ENCODE measurements at regions not wholly inside any gene's neighbourhood (a gene's known extent, or its start where the extent isn't known, plus 50 kb on each side); places are given as distances from the start of the nearest gene placed in this dataset.
A peak's percentile ranks its signal among the peaks of the same experiment; 100 is the strongest.

DNA sequence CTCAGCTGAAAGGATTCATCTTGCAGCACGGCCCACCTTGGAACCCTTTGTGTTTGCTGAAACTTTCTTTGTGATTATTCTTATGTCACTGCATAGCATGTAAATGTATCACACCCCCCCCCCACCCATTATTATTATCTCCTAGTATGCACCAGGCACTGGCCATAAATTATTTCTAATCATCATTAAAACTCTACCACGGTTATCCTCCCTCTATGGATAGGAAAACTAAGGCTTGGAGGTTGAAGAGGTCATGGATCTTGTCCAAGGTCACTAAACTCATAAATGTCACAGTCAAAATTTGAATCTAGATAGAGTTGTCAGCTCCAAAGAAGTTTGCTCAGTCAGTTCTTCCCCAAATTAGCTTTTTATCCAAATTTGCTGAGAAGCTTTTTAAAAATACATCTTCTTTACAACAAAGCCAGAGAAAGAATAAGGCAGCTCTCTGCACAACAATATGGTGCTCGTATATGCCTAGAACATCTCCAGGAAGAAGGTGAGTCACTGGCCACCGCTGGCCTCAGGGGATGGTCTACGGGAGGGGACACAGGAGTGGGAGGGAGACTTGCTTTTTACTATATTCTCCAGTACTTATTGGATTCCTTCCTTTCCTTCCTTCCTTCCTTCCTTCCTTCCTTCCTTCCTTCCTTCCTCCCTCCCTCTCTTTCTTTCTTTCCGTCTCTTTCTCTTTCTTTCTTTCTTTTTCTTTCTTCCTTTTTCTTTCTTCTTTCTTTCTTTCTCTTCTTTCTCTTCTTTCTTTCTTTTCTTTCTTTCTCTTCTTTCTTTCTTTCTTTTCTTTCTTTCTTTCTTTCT is 134.5 kb downstream of the VEGFA start:
- DNase-seq (ENCODE audit: low read depth) = peak; percentile 85

DNA sequence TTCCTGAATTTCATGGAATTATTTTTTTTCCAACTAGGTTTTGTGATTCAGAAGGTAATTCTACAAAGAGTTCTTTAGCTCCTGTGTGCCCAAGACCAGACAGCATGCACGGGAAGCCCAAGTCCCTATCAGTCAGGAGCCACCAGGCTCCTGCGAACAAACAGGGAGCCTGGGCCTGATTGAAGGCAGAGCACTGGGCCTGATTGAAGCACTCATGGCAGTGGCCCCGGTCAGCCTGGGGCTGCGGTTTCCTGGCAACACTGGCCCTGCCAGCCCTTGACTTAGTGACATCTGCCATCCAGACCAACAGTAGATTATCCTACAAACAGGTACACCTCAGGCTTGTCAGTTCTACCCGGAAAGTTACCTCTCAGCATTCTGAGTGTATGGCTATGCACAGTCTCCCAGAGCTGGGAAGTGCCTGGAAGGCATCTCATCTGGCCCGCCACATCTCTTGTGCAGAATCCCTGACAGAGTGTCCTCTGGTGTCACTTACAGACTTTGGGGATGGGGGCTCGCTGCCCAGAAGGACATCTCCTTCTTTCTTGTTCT is 133.8 kb downstream of the VEGFA start:
- DNase-seq (ENCODE audit: low read depth) = no peak

DNA sequence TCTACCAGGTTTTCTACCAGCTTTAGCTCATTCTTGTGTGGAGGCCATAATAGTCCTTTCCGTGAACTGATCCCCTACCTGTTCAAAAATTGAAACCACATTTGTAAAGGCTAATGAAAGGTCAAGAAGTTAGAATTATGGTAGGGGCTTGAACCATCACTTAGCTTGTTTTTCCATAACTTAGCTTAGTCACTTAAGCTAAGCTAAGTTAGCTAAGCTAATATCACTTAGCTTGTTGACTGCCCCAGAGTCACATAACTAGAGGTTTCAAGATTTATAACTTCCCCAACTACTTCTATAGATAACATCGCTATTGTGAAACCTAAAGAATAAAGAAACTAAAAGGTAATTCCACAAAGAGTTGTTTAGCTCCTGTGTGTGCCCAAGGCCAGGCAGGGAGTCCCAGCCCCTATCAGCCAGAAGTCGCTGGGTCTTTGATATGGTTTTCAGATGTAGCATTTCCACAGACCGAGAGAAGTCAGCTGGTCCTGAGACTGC is 131.8 kb downstream of the VEGFA start:
- no peak for DNase-seq (ENCODE audit: low read depth)

DNA sequence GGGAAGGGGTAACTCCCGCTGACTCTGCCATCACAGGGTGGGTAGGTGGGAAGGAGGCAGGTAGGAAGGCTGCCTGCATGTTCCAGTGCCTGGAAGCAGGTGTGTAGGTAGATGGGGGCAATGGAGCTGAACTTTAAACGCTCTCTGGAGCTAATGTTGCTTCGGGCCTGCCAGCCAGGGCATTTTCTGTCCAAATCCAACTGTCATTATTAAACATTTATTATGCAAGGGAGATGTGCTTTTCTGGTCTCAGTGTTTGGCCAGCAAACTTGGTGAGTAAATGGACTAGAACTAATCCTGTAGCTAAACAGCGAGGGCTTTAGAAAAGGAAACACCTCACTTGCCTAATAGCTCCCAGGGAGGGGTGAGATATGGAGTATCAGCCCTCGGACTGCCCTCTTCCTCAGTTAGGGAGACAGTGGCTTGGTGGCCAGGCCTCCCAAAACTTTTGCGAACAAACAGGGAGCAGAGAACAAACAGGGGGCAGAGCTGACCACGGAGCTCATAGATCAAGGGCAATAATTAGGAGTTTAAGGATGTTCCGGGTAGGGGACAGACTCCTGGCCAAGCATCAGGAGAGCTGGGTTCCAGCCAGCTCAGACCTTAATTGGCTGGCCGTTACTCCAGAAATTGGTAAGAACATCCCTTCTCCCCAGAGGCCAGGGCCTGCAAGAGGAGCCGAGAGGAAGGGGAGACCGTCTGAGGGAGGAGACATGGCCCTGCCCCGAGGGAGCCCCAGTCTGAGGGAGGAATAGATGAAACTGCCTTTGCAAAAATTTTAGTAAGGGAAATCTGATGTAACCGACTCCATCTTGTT is 131.1 kb downstream of the VEGFA start:
- no peak for DNase-seq (ENCODE audit: low read depth)

DNA sequence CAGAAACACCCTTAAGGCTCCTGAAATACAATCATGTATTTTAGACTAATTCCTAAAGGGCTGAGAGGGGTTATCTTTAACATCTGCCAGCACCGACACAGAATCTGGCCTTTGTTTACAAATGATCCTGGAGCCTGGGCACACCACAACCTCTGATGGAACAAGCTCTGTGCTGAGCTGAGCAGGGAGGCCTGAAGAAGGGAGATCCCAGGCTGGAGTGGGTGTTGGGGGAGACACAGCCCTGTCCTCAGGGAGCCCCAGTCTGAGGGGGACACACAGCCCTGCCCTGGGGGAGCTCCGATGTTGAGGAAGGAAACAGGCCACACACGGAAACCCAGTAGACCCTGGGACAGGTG is 130.5 kb downstream of the VEGFA start:
- DNase-seq (ENCODE audit: low read depth) = no peak

DNA sequence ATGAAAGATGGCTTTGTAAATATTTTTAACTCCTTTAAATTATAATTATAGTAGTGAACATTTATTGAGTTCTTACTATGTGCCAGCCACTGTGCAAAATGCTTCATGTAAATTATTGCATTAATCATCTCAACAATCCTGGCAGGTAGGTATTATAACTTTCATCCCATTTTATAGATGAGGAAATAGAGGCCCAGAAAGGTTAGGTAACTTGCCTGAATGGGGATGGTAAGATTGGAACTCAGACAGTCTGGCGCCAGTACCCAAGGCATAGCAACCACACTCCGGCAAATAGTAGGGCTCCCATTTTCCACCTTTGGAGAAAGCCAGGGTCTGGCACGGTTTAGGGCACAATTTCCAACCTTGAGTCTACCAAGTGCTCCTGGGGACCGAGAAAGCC is 129.8 kb downstream of the VEGFA start:
- no peak for DNase-seq (ENCODE audit: low read depth)

DNA sequence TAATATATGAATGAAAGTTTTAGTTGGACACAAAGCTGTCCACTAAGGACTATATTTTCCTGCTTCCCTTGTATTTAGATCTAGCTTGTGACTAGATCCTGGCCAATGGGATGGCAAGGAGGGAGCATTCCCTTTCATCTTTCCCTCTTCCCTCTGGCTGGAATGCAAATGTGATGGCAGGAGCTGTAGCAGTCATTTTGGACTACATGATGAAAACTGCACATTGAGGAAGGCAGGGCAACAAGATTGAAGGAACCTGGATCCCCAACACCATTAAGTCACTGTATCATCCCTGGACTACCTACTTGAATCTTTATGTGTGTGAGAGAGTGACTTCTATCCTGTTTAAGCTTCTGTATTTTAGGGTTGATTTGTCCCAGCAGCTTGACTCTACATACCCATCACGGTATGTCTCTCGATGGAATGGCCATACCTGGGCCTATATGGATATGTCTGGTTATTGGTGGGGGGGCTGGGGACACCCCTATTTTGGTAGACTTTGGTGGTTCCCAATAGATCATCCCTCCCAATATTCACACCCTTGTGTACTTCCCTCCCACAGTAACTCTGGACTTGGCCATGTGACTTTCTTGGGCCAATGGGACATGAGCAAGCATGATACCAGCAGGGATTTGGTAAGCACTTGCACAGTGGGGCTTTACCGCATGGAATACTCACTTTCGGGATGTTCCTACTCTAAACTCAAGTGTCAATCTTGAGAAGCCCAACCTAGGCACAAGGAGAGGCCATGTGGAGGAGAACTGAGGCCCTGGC is 128.5 kb downstream of the VEGFA start:
- no peak for DNase-seq (ENCODE audit: low read depth)

DNA sequence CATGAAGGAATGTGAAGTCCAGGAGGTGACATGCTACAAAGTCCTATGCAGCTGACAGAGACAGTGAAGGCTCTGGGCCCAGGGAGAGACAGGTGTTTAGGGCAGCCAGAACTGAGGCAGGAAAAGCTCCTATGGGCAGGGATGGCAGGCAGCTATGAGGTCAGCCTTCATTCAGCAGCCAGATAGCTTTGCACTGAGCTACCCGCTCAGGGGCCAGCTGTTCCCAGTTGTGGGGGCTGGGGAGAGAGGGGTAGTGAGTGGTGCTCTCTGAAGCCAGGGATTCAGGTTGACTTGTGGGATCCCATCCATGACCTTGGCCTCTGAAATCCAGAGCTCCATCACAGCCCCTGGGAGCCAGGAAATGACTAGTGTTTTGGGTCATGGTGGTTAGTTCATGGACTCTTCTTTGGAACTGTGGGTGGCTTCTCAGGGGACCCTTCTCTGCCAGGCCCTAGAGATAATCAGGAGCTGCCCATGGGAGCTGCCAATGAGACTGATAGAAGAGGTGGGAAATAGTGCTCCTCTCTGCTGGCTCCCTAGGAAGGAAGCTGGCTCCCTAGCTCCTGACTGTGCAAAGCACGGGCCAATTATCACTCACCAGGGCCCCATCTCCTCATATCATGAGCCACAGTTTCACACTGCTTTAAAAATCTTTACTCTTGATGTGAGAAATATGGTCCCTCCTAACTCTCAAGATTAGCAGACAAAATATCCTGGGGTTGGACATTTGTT is 127.7 kb downstream of the VEGFA start:
- DNase-seq (ENCODE audit: low read depth) = no peak

DNA sequence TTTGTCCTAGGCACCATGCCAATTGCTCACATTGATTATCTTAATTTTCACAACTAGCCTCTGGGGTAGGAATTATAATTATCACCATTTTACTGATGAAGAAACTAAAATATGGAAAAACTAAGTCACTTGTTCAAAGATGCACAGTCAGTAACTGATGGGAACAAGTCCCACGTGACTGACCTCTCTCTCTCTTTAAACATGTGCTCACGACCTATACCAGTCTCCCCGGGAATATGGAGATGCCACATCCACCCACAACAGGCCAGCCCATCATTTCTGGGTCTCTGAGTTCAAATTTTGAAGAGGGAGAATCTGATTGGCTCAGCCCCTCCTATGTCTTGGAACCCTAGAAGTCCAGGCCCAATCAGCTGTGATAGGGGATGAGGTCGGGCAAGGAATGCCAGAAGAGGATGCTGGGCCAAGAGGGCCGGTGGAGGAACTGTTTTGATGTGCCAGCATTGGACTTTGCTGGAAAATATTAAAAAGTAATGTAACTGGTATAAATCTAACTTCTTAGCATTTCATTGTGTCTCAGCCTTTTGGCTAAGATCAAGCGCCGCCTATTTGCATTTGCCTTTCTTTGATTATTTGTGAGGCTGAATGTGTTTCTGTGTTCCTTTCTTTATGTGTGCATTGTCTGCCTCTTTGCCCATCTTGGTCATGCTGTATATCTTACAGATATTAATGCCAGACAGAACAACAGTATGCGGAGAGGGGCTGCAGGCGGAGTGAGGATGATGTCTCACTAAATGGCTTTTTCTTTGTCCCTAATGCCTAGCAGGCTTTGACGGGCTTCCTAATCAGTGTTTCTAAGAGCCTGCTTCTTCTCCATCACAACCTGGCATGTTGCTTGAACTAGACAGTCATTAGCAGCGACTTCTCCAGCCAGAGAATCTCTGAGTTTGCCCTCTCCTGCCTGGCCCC is 126.6 kb downstream of the VEGFA start:
- no peak for DNase-seq (ENCODE audit: low read depth)

DNA sequence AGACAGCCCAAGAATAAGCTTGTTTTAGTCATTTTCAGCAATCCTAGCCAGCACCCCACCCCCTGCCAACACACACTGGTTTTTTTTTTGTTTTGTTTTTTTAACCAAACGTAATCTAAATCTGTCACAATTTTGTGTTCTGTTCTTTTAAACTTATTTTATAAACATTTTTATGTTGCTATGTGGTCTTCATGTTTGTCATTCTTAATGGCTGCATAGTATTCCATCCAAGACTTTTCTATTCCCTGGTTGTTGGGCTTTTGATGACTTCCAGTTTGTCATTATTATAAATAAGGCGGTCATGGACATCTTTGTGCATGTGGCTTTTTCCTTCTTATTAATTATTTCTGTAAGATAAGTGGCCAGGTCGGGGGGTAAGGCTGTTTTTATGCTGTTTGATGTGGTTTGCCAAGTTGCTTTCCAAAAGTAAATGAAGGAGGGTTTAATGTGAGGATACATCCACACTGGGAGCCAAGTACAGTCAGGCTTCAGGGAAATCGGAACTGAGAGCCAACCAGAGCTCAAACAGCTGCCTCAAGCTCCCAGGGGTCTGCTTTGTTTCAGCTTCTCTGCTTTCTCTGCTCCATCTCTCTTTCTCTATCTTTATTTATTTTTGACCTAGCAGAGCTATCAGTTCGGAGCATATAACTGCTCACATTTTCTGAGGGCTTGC is 125.8 kb downstream of the VEGFA start:
- DNase-seq (ENCODE audit: low read depth) = no peak

DNA sequence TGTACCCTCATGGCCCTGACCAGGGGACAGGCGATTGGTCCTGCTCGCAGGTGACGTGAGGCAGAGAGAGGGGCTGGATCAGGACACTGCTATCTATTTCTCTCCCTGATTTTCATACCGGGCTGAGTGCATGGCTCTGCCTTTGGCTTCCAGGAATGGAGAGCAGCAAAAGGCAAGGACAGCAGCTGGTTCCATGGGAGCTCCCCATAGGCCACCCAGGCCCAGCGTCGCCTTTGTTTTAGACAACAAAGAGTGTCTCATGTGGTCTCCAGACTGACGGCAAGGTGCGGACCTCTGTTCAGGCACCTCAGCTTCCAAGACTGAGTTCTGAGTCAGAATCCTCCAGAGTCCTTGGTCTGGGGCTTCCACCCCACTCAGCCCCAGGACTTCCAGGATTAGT is 123.1 kb downstream of the VEGFA start:
- DNase-seq (ENCODE audit: low read depth) = no peak

DNA sequence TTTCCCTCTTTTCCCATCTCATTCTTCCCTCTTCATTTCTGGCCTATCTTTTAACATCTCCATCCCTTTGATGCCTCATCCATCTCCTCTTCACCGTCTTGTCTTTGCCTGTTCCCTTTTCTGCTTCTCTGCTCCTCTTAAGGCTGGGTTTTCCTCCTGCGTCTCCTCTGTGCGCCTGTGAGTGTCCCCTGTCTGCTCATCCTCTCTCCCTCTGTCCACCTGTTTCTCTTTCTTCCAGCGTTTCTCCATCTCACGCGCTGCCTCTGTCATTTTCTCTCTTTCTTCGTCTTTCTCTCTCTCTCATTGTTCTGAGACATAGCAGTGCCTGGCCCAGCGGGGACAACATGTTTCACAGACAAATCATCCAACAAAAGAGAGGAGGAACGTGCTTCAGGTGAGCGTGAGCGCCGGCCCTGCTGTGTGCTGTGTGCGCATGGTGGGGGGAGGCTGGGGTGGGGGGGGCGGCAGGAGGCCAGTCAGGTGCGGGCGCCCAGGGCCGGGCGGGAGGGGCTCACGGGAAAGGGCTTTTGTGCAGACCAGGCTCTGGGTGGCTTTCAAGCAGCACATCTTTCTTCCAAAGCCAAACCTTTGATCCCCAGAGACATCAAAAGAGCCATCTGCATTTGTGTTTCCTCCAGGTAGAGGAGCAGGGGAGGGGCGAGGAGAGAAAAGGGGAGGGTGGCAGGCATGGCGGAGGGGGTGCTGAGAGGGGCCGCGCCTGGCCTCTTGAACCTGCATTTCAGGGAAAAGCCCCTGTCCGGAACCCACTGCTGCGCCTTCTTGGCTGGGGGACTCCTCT is 121.3 kb downstream of the VEGFA start:
- DNase-seq (ENCODE audit: low read depth) = no peak

DNA sequence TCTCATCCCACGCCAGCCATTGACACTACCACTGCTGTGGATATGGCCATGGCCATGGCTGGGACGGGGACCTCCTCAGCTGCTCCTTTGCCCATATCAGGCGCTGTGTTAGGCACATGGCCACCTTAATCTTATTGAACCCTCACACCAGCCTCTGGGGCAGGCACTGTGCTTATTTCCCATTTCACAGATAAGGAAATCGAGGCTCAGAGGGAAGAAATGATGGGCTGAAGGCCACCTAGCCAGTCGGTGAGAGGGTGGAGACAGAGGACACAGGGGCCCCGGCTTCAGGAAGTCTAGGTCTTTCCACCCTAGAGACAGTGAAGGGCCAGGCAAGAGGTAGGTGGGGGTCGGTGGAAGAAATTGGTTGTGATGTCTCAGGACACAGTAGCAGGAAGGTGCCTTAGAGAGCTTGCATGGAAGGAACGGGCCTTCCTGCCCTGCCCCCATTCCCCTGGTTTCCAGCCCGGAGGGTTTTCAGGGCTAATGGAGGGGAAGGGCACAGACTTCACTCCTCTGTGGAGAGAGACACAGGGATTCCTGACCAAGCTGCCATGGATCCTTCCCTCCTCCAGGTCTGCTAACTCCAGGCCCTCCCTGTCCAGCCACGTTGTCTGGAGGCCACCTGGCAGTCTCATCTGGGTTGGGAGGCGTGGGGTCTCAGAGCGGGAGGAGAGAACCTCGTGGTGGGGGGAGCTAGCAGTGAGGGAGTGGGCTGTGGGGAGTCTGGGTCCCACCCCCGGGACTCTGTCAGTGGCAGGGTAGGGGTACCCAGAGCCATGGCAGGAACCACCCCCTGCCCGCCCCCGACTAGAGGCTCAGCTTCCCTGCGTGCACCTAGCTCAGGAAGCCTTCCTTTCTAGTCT is 120.4 kb downstream of the VEGFA start:
- DNase-seq (ENCODE audit: low read depth) = no peak

DNA sequence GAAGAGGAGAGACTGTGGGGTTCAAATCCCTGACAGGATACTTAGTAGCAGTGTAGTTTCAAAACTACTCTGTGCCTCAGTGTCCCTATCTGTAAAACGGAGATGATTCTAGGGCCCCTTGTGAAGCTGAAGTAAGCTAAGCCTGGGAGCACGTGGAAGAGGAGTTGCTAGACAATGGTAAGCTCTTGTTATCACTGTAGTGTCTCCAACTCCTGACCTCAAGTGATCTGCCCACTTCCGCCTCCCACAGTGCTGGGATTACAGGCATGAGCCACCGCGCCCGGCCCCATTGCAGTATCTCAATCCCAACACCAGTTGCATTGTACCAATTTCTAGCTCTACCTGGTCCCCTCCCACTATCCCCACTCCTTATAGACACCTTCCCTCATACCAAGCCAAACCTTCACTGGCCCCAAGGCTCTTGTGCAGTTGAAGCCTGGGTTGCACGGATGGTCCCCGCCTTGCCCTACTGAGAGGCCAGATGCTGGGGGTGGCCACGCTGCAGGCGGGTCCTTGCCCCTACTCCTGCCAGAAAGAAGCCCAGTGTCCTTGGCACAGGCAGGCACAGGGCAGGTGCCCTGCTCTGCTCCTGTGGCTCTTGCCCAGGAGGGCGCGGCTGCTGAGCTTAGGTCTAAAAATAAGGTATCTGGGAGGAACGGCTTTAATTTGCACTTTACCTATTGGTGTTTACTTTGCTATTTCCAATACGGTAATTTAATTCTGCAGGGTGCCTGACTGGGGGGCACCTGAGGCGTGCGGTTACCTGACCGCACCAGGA is 118.1 kb downstream of the VEGFA start:
- DNase-seq (ENCODE audit: low read depth) = no peak

DNA sequence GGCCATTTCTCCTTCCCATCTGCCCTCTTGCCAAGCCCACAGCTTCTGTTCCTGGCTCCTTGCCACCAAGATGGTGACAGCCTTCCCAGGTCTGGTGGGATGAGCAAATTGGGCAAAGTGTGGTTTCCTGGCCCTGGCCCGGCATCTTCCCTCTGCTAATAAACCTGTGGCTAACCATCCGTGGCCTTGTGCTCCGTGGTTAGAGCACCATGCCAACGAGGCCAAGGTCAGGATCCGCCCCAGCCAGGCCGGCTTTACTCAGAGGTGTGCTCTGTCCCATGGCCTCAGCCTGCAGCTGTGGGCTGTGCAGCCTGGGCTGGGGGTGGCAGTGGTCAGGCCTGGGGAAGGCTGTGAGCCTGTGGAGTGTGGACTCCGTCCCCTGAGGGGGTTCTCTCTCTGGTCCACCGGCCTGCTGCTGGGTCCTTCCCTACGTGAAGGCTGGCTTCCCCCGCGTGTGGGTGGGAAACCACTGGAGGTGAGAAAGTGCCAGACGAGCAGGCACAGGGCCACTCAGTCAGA is 117.4 kb downstream of the VEGFA start:
- peak; percentile 88 for DNase-seq (ENCODE audit: low read depth)

DNA sequence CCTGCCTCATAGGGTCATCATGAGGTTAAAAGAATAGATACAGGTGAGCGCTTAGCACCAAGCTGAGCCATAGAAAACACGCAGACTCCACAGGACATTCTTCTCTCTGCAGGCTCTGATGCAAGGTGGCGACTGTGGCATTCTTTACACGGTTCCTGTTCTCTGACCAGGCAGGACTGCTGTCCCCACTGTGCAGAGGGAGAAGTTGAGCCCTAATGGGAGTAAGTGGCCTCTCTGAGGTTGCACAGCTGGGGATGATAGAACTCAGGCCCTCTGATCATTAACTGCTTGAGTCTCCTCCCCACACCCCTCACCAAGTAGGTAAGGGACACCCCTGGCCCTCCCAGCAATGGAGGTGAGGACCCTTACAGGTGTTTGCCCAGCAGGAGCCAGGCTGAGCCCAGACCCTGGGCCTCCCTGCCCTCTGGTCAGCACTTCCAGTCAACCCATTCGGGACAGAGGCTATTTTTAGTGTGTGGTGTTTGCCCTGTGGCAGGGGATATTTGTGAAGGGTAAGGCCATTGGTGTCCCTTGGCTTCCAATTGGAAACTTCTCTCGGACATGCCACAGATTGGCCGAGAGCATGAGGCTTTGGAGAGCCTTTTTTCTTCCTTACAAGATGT is 116.8 kb downstream of the VEGFA start:
- no peak for DNase-seq (ENCODE audit: low read depth)

Measured in M059J (cell line).